ENCODE measurements at regions not wholly inside any gene's neighbourhood (a gene's known extent, or its start where the extent isn't known, plus 50 kb on each side); places are given as distances from the start of the nearest gene placed in this dataset.
"Not testable (repeated sequence)": the region's sequence is repeated elsewhere in the genome, so short reads cannot be mapped to it uniquely, and the experiment has no call there.

DNA sequence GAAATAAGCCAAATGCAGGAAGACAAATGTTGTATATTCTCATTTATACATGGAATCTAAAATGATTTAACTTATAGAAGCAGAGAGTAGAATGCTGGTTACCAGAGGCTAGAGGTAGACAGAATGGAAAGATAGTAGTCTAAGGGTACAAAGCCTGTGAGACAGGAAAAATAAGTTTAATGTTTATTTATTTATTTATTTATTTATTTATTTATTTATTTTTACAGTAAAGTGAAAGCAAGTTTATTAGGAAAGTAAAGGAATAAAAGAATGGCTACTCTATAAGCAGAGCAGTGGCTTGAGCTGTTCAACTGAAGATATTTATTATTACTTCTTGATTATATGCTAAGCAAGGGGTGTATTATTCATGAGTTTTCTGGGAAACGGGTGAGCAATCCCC, 203.2 kb downstream of the LAS1L start:
- no peaks in the 10 kb centered on the region for H3K4me1 ChIP-seq
- ATAC-seq (no peak), DNase-seq (no peak)
- H3K4me3 ChIP-seq, result no peak overlapping the region
- in situ Hi-C loops (cut with MboI; ENCODE audit: low sequenced_read_pairs in 4 of 4), result no loop called here
- H3K27ac ChIP-seq, result no peak overlapping the region
- H3K9me3 ChIP-seq, result no peaks in the 10 kb centered on the region
- no peaks in the 10 kb centered on the region for H3K27me3 ChIP-seq
- no peak for TF ChIP-seq POLR2A (IDR thresholded peaks at IDR 0.05)
- no peak for TF ChIP-seq CTCF (IDR thresholded peaks at IDR 0.05 in 4 of 5, conservative IDR thresholded peaks at IDR 0.05 in 1 of 5)
- H3K36me3 ChIP-seq, result no peaks in the 10 kb centered on the region
- intact Hi-C loops (cut with DNase I; ENCODE audit: low total_unique reads), result no loop called here

DNA sequence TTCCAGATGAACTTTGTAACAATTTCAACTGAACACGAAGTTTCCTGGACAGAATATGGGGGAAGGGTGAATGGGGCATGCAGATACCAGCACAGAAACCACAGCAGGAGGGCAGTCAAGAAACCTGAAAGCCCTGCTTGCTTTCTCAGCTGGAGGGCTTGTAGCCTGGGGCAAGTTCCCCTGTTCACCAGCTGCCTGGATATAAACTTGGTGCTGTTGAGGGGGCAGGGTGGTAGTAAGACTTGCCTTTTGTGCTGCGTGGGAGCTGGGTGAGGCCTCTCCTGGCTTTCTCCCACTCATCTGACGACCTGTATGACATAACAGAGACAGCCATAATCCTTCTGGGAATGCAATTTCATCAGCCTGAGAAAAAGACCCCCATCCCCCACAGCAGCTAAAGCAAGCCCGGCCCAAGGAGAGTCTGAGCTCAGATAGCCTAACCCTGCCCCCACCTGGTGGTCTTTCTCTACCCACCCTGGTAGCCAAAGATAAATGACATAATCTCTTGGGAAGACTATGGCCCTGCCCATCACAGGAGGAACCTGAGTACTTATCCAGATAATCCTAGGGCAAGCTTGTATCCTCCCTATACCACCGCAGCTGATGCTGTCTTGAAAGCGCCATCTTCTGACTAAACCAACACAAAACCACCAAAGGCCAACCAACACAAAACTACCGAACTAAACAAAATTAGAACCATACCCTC, 234.3 kb downstream of the LAS1L start:
- TF ChIP-seq POLR2A (IDR thresholded peaks at IDR 0.05) (no peak), CTCF (IDR thresholded peaks at IDR 0.05 in 4 of 5, conservative IDR thresholded peaks at IDR 0.05 in 1 of 5) (no peak)
- Histone ChIP-seq H3K27me3 (no peaks in the 10 kb centered on the region), H3K9me3 (no peaks in the 10 kb centered on the region), H3K36me3 (no peaks in the 10 kb centered on the region), H3K4me3 (no peak overlapping the region), H3K27ac (no peak overlapping the region), H3K4me1 (no peaks in the 10 kb centered on the region)
- DNase-seq (no peak), ATAC-seq (no peak)
- in situ Hi-C loops (cut with MboI; ENCODE audit: low sequenced_read_pairs in 4 of 4), result no loop called here
- intact Hi-C loops (cut with DNase I; ENCODE audit: low total_unique reads), result no loop called here

DNA sequence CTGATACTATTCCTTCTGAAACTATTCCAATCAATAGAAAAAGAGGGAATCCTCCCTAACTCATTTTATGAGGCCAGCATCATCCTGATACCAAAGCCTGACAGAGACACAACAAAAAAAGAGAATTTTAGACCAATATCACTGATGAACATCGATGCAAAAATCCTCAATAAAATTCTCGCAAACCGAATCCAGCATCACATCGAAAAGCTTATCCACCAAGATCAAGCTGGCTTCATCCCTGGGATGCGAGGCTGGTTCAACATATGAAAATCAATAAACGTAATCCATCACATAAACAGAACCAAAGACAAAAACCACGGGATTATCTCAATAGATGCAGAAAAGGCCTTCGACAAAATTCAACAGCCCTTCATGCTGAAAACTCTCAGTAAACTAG, 251.7 kb downstream of the LAS1L start:
- intact Hi-C loops (cut with DNase I; ENCODE audit: low total_unique reads); in situ Hi-C loops (cut with MboI; ENCODE audit: low sequenced_read_pairs in 4 of 4); ATAC-seq: not testable (repeated sequence)

GRCh38 chrX:65273152-65273551, 261.4 kb downstream of the LAS1L start:
- DNase-seq (no peak), ATAC-seq (no peak)
- TF ChIP-seq POLR2A (IDR thresholded peaks at IDR 0.05) (no peak), CTCF (IDR thresholded peaks at IDR 0.05 in 4 of 5, conservative IDR thresholded peaks at IDR 0.05 in 1 of 5) (no peak)
- in situ Hi-C loops (cut with MboI; ENCODE audit: low sequenced_read_pairs in 4 of 4) (no loop called here), intact Hi-C loops (cut with DNase I; ENCODE audit: low total_unique reads) (no loop called here)
- H3K36me3 ChIP-seq, result no peaks in the 10 kb centered on the region
- no peaks in the 10 kb centered on the region for H3K27me3 ChIP-seq
- no peak overlapping the region for H3K27ac ChIP-seq
- H3K4me1 ChIP-seq, result no peaks in the 10 kb centered on the region
- H3K4me3 ChIP-seq, result no peak overlapping the region
- H3K9me3 ChIP-seq, result no peaks in the 10 kb centered on the region

More for the DNA sequence above, 251.7 kb downstream of the LAS1L start:
- H3K4me3 ChIP-seq, H3K27ac ChIP-seq, H3K27me3 ChIP-seq, H3K36me3 ChIP-seq, DNase-seq, H3K4me1 ChIP-seq, H3K9me3 ChIP-seq: not testable (repeated sequence)

GRCh38 chrX:65266482-65266881, 268.1 kb downstream of the LAS1L start:
- no peak for TF ChIP-seq CTCF (IDR thresholded peaks at IDR 0.05 in 4 of 5, conservative IDR thresholded peaks at IDR 0.05 in 1 of 5)
- TF ChIP-seq POLR2A (IDR thresholded peaks at IDR 0.05), result no peak
- no peaks in the 10 kb centered on the region for H3K27me3 ChIP-seq
- H3K9me3 ChIP-seq, result no peaks in the 10 kb centered on the region
- no peak overlapping the region for H3K4me3 ChIP-seq
- H3K27ac ChIP-seq, result no peak overlapping the region
- intact Hi-C loops (cut with DNase I; ENCODE audit: low total_unique reads) (no loop called here), in situ Hi-C loops (cut with MboI; ENCODE audit: low sequenced_read_pairs in 4 of 4) (no loop called here)
- ATAC-seq, result no peak
- no peaks in the 10 kb centered on the region for H3K36me3 ChIP-seq
- no peaks in the 10 kb centered on the region for H3K4me1 ChIP-seq
- DNase-seq, result no peak

Measured in gastrocnemius medialis (tissue), 4 donors.